IMR-90 (cell line): ENCODE measurements at regions not wholly inside any gene's neighbourhood (a gene's known extent, or its start where the extent isn't known, plus 50 kb on each side); places are given as distances from the start of the nearest gene placed in this dataset.
A peak's percentile ranks its signal among the peaks of the same experiment; 100 is the strongest.

Source experiments
- ATAC-seq: fragments of 200-7000 bp; cut with Tn5 transposase; 2 replicates; pipeline ENCODE4 v1.9.1; 2020; ENCODE audit warnings: low read depth, mild to moderate bottlenecking, moderate library complexity
- BruUV-seq: library from RNA; stranded (reverse); fragments of 400-500 nt; replicated peaks from 2 replicates; lab custom pipeline; 2021; lab: Mats Ljungman, UMichigan
- CTCF ChIA-PET: fragments of 300-600 bp; formaldehyde crosslinking; extraction: SDS; loops from one replicate; lab custom pipeline; 2021; ENCODE audit warnings: antibody characterized with exemption; lab: Yijun Ruan, JAX
- POLR2A ChIA-PET: fragments of 300-600 bp; sonication (Branson Sonifier 250); formaldehyde crosslinking; loops from one replicate; lab custom pipeline; 2022; ENCODE audit warnings: antibody characterized with exemption; ENCODE audit not compliant: unreplicated experiment; lab: Charles Lee
- DNase-seq: peaks from one replicate; pipeline ENCODE4 v3.0.0; 2013
- H2AFZ ChIP-seq: replicated peaks from 2 replicates; pipeline ENCODE3; 2013; ENCODE audit warnings: low read length, mild to moderate bottlenecking; ENCODE audit not compliant: poor library complexity
- H2AK5ac ChIP-seq: 2 replicates; pipeline ENCODE4 v1.6.1; 2013; ENCODE audit warnings: low read depth, low read length, inconsistent platforms
- H2AK9ac ChIP-seq: replicated peaks from 2 replicates; pipeline ENCODE3; 2013; ENCODE audit warnings: mild to moderate bottlenecking, low read depth, low read length, moderate library complexity; ENCODE audit not compliant: poor library complexity
- H2BK120ac ChIP-seq: 2 replicates; pipeline ENCODE4 v1.6.1; 2013; ENCODE audit warnings: low read depth, low read length, inconsistent platforms
- H2BK15ac ChIP-seq: 3 replicates; pipeline ENCODE4 v1.6.1; 2013; ENCODE audit warnings: low read depth, low read length, inconsistent platforms
- H2BK20ac ChIP-seq: 2 replicates; pipeline ENCODE4 v1.6.1; 2013; ENCODE audit warnings: low read depth, mild to moderate bottlenecking, inconsistent platforms, low read length, moderate library complexity
- H2BK5ac ChIP-seq: 2 replicates; pipeline ENCODE4 v1.6.1; 2013; ENCODE audit warnings: mild to moderate bottlenecking, low read depth, low read length, inconsistent platforms; ENCODE audit not compliant: poor library complexity, severe bottlenecking
- H3K14ac ChIP-seq: replicated peaks from 2 replicates; pipeline ENCODE4 v1.6.1; 2013; ENCODE audit warnings: low read depth, low read length, inconsistent platforms
- H3K18ac ChIP-seq: 2 replicates; pipeline ENCODE4 v1.6.1; 2013; ENCODE audit warnings: low read depth, low read length, control low read depth
- H3K23ac ChIP-seq: 2 replicates; pipeline ENCODE4 v1.6.1; 2013; ENCODE audit warnings: low read depth, low read length, inconsistent platforms
- H3K27ac ChIP-seq: 2 replicates; pipeline ENCODE4 v1.5.1; 2013; ENCODE audit warnings: mild to moderate bottlenecking, control low read depth, low read length; ENCODE audit not compliant: insufficient read depth
- H3K27me3 ChIP-seq: 2 replicates; pipeline ENCODE4 v1.6.1; 2013; ENCODE audit warnings: low read length; ENCODE audit not compliant: control insufficient read depth, insufficient read depth
- H3K36me3 ChIP-seq: 2 replicates; pipeline ENCODE4 v1.6.1; 2013; ENCODE audit warnings: low read length, mixed read lengths; ENCODE audit not compliant: control insufficient read depth, insufficient read depth
- H3K4ac ChIP-seq: 2 replicates; pipeline ENCODE4 v1.6.1; 2013; ENCODE audit warnings: low read depth, low read length, inconsistent platforms
- H3K4me1 ChIP-seq: 2 replicates; pipeline ENCODE4 v1.6.1; 2013; ENCODE audit warnings: low read length, mixed read lengths; ENCODE audit not compliant: control insufficient read depth, insufficient read depth
- H3K4me2 ChIP-seq: 2 replicates; pipeline ENCODE4 v1.6.1; 2013; ENCODE audit warnings: low read depth, mild to moderate bottlenecking, control low read depth, low read length, moderate library complexity
- H3K4me3 ChIP-seq: 2 replicates; pipeline ENCODE4 v1.5.1; 2013; ENCODE audit warnings: low read depth, mild to moderate bottlenecking, control low read depth, low read length, moderate library complexity; ENCODE audit not compliant: insufficient read depth
- H3K56ac ChIP-seq: 2 replicates; pipeline ENCODE4 v1.6.1; 2013; ENCODE audit warnings: low read length, inconsistent platforms; ENCODE audit not compliant: insufficient read depth; ENCODE audit errors: extremely low read depth
- H3K79me1 ChIP-seq, 2 experiments: 2 replicates each; pipeline ENCODE4 v1.6.1; 2013; ENCODE audit warnings: low read length in 2 of 2, inconsistent platforms in 1 of 2, low read depth in 1 of 2
- H3K9ac ChIP-seq: 2 replicates; pipeline ENCODE4 v1.6.1; 2013; ENCODE audit warnings: low read depth, low read length, control low read depth
- H3K9me1 ChIP-seq: 2 replicates; pipeline ENCODE4 v1.6.1; 2013; ENCODE audit warnings: low read length, inconsistent platforms; ENCODE audit not compliant: insufficient read depth
- H3K9me3 ChIP-seq: 2 replicates; pipeline ENCODE4 v1.6.1; 2013; ENCODE audit warnings: low read length; ENCODE audit not compliant: control insufficient read depth, insufficient read depth
- H4K20me1 ChIP-seq: 2 replicates; pipeline ENCODE4 v1.6.1; 2013; ENCODE audit warnings: low read length, inconsistent platforms; ENCODE audit not compliant: insufficient read depth
- H4K5ac ChIP-seq: 2 replicates; pipeline ENCODE4 v1.6.1; 2013; ENCODE audit warnings: mild to moderate bottlenecking, low read depth, low read length, control low read depth
- H4K8ac ChIP-seq, 2 experiments: 2 replicates each; pipeline ENCODE4 v1.6.1; 2013; ENCODE audit warnings: low read depth in 2 of 2, low read length in 2 of 2, control low read depth in 1 of 2, inconsistent platforms in 1 of 2
- H4K91ac ChIP-seq: 2 replicates; pipeline ENCODE4 v1.6.1; 2013; ENCODE audit warnings: low read depth, low read length, inconsistent platforms; ENCODE audit not compliant: insufficient read depth
- MXI1 ChIP-seq: IDR thresholded peaks from 2 replicates; pipeline ENCODE4 v1.6.1; 2012; ENCODE audit warnings: low read depth, mild to moderate bottlenecking, low read length, moderate library complexity, borderline replicate concordance
- WGBS, 2 experiments: methylation state at CpG; one replicate each; pipeline versions ENCODE4 v1.1.5 to v1.1.7; 2013; ENCODE audit warnings: missing lambda C conversion rate in 2 of 2; ENCODE audit not compliant: insufficient read length in 1 of 2; ENCODE audit errors: extremely low coverage in 2 of 2; 5-methylcytosine and 5-hydroxymethylcytosine counted together
- dilution Hi-C: fragments of 300-500 bp; cut with HindIII; formaldehyde crosslinking; loops from one replicate; pipeline ENCODE4 v1.14.3; 2018; ENCODE audit warnings: low sequenced_read_pairs; ENCODE audit not compliant: unreplicated experiment
- in situ Hi-C: fragments of 300-500 bp; cut with MboI; formaldehyde crosslinking; loops from 3 replicates; pipeline ENCODE4 v1.14.3; 2019; ENCODE audit warnings: low sequenced_read_pairs, inconsistent platforms, mixed read lengths
- intact Hi-C: fragments of 100-400 bp; cut with micrococcal nuclease; formaldehyde crosslinking; loops from 2 replicates; pipeline ENCODE4 v1.10.0; 2022
- TF ChIP-seq, protein P1 (sequence below): fragments of 150-350 bp; IDR thresholded peaks from 2 replicates; pipeline ENCODE4 v1.6.1; 2017; ENCODE audit warnings: mild to moderate bottlenecking, antibody characterized with exemption, low read length, low read depth

DNA sequence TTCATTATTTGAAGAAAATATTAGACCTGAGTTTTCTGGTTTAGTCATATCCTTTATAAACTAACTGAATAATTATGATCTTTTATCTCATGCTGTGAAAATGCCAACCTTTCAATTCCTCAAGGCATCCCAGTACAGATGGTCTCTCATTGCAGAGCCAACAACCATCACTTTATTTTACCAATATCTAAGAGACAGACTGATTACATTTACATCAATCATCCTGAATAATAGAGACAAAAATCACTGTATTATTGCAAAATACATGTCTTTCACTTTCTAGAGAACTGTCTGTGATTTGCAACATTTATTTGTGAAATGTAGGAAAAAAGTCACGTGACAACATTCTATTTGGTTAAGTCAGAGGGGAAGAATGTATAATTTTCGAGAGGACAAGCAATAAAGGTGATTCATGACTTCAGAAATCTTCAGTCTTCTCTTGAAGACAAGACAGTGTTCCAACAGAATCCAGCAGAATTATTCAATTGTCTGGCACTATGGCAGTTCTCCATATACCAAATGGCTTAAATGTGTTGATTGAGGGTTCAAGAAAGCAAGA lies 503.6 kb upstream of the SYT4 start:
- peak; percentile 29 for DNase-seq

More for the DNA sequence above, 503.6 kb upstream of the SYT4 start:
- in situ Hi-C loops = no loop called here
- Histone ChIP-seq H4K91ac (no peak overlapping the region), H3K36me3 (no peaks in the 10 kb centered on the region), H2AK9ac (no peak overlapping the region), H3K4me1 (no peaks in the 10 kb centered on the region), H3K4ac (no peak overlapping the region), H2BK120ac (no peak overlapping the region), H3K27ac (no peak overlapping the region), H3K18ac (no peak overlapping the region), H4K20me1 (no peaks in the 10 kb centered on the region), H3K4me2 (peak overlapping the region; percentile 58; the same call in 1 of the 2 replicates), H2BK20ac (no peak overlapping the region), H3K9ac (no peak overlapping the region), H2BK5ac (no peak overlapping the region), H3K23ac (no peak overlapping the region), H4K8ac (no peak overlapping the region), H3K9me3 (no peaks in the 10 kb centered on the region), H3K9me1 (no peaks in the 10 kb centered on the region), H3K56ac (no peak overlapping the region), H2AFZ (no peak overlapping the region), H3K79me1 (no peaks in the 10 kb centered on the region), H3K14ac (no peak overlapping the region), H2BK15ac (no peak overlapping the region), H2AK5ac (no peak overlapping the region), H3K27me3 (no peaks in the 10 kb centered on the region), H4K5ac (no peak overlapping the region), H3K4me3 (no peak overlapping the region)
- intact Hi-C loops = loop anchor here (10.0 kb wide), 1 partner anchor 424 kb away; no protein-coding TSS in a partner anchor
- dilution Hi-C loops = no loop called here
- CTCF ChIA-PET = no interaction called here
- TF ChIP-seq, protein P1, sequence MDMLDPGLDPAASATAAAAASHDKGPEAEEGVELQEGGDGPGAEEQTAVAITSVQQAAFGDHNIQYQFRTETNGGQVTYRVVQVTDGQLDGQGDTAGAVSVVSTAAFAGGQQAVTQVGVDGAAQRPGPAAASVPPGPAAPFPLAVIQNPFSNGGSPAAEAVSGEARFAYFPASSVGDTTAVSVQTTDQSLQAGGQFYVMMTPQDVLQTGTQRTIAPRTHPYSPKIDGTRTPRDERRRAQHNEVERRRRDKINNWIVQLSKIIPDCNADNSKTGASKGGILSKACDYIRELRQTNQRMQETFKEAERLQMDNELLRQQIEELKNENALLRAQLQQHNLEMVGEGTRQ = peak; percentile 43; the same call in 1 of the 2 replicates
- TF ChIP-seq MXI1 = no peak
- ATAC-seq = no peak
- no TSS peak for BruUV-seq
- POLR2A ChIA-PET = no interaction called here
- 6% methylated on average over 2 of the region's 2 CpGs; no CpG with 5 or more reads in 1 of the 2 experiments for WGBS, 2 experiments
